Adrenal gland (tissue), 9 donors: ENCODE measurements at regions not wholly inside any gene's neighbourhood (a gene's known extent, or its start where the extent isn't known, plus 50 kb on each side); places are given as distances from the start of the nearest gene placed in this dataset.

Source experiments
- DNase-seq, 7 donors: peaks; one replicate each; pipeline ENCODE4 v3.0.0-alpha.2; 2019 to 2020
- H3K27ac ChIP-seq, 5 donors: fragments of 200-600 bp; sonication (generic) in 4 of 5; 1 replicate in 3 of 5; 2 replicates in 2 of 5; pipeline versions ENCODE4 v1.5.1 to v1.8.0; 2016 to 2020; ENCODE audit warnings: mild to moderate bottlenecking in 1 of 5
- H3K27me3 ChIP-seq: fragments of 200-600 bp; 2 replicates; pipeline ENCODE4 v1.8.0; 2021
- H3K36me3 ChIP-seq, 2 donors: fragments of 200-600 bp; replicated peaks in 1 of 2; 1 replicate in 1 of 2; 2 replicates in 1 of 2; pipeline versions ENCODE4 v1.5.1 to v1.8.0; 2018 to 2022
- H3K4me1 ChIP-seq, 2 donors: fragments of 200-600 bp; replicated peaks in 1 of 2; 1 replicate in 1 of 2; 2 replicates in 1 of 2; pipeline versions ENCODE4 v1.5.1 to v1.8.0; 2018 to 2021
- H3K4me3 ChIP-seq, 4 donors: fragments of 200-600 bp; sonication (generic) in 3 of 4; one replicate each; pipeline ENCODE4 v1.5.1; 2016 to 2018
- H3K9me3 ChIP-seq, 3 donors: fragments of 200-600 bp; sonication (generic) in 1 of 3; replicated peaks in 1 of 3; 1 replicate in 2 of 3; 2 replicates in 1 of 3; pipeline versions ENCODE4 v1.5.1 to v1.8.0; 2016 to 2021
- POLR2A ChIP-seq, 2 donors: fragments of 450-650 bp; IDR thresholded peaks; one replicate each; pipeline ENCODE4 v1.6.1; 2017; ENCODE audit warnings: antibody characterized with exemption in 2 of 2, mild to moderate bottlenecking in 2 of 2, moderate library complexity in 1 of 2
- WGBS, 4 donors: extraction: QIAGEN DNeasy Blood & Tissue Kit in 2 of 4; methylation state at CpG; one replicate each; pipeline versions ENCODE4 v1.1.5 to v1.1.7; 2013 to 2017; 5-methylcytosine and 5-hydroxymethylcytosine counted together
- intact Hi-C, 2 donors: fragments of 100-400 bp; cut with DNase I; formaldehyde crosslinking; loops; one replicate each; pipeline versions ENCODE4 v1.14.1 to v1.15.0; 2022 to 2023
- TF ChIP-seq, protein P1 (sequence below), 6 experiments: fragments of 450-650 bp in 4 of 6; fragments of 200-600 bp in 2 of 6; sonication (generic) in 1 of 6; IDR thresholded peaks; 1 replicate in 5 of 6; 2 replicates in 1 of 6; pipeline versions ENCODE4 v1.5.1 to v1.8.0; 2016 to 2021; ENCODE audit warnings: antibody characterized with exemption in 6 of 6, mild to moderate bottlenecking in 2 of 6, moderate library complexity in 1 of 6
- donor health status: healthy with polysubstance abuse.
- donor health status: Bipolar disorder and iron deficiency.
- donor health status: DM: yes; HTN: yes; CAD: no.
- donor health status: DM: no; HTN: no; CAD: no.
- donor health status: DM: no; HTN: no; CAD: no.

- Histone ChIP-seq H3K27ac (peak overlapping the region in 3 of 5 donors; percentile 42 to 84 (median 80)), H3K4me1 (peaks cover 29 to 66% of the 10 kb centered on the region in 2 donors), H3K27me3 (no peaks in the 10 kb centered on the region), H3K9me3 (no peaks in the 10 kb centered on the region), H3K36me3 (peaks cover 0 to 6% of the 10 kb centered on the region in 2 donors), H3K4me3 (no peak overlapping the region)
- TF ChIP-seq, protein P1, sequence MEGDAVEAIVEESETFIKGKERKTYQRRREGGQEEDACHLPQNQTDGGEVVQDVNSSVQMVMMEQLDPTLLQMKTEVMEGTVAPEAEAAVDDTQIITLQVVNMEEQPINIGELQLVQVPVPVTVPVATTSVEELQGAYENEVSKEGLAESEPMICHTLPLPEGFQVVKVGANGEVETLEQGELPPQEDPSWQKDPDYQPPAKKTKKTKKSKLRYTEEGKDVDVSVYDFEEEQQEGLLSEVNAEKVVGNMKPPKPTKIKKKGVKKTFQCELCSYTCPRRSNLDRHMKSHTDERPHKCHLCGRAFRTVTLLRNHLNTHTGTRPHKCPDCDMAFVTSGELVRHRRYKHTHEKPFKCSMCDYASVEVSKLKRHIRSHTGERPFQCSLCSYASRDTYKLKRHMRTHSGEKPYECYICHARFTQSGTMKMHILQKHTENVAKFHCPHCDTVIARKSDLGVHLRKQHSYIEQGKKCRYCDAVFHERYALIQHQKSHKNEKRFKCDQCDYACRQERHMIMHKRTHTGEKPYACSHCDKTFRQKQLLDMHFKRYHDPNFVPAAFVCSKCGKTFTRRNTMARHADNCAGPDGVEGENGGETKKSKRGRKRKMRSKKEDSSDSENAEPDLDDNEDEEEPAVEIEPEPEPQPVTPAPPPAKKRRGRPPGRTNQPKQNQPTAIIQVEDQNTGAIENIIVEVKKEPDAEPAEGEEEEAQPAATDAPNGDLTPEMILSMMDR (IDR thresholded peaks at IDR 0.05) = no peak
- TF ChIP-seq POLR2A (IDR thresholded peaks at IDR 0.05) = no peak
- intact Hi-C loops = loop anchor here in 1 of 2 donors (2.0 to 10.0 kb wide), 2 partner anchors 58 to 154 kb away; no protein-coding TSS in a partner anchor
- WGBS, 4 donors = 66 to 80% (median 80%) methylated on average over 5 of the region's 5 CpGs
- peak in 1 of 7 donors; percentile 13 for DNase-seq
Observed at GRCh38 chr7:130900471-130901076, 166.6 kb upstream of the KLF14 start.

DNA sequence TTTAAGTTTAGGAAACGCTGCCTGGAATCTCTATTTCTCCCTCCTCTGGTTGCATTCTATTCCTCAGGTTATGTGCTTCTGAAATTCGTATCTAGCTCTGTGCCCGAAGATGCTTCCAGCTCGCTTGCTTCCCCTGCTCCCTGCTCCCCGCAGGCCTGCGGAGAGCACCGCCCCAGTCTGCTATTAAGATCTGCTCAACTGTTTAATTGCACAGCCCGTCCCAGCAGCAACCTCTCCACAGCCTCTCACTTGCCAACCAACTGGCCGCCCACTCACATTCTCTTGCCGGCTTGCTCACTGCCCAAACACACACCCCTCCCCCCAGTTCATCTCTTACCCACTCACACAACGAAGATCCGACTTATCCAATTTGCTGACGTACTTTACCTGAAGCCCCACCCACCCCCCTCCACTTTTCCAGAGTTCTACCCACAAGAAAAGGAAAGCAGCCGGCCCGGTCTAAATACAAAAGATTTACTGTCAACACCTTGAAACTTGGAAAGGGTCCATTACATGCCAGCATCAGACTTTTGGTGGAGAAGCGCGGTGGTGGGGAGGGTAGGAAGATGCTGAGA lies 167.3 kb upstream of the KLF14 start:
- intact Hi-C loops = loop anchor here in 1 of 2 donors (2.0 to 10.0 kb wide), 2 partner anchors 58 to 154 kb away; no protein-coding TSS in a partner anchor
- H3K36me3 ChIP-seq = peaks cover 0 to 2% of the 10 kb centered on the region in 2 donors
- peaks cover 28 to 66% of the 10 kb centered on the region in 2 donors for H3K4me1 ChIP-seq
- H3K27me3 ChIP-seq = no peaks in the 10 kb centered on the region
- no peaks in the 10 kb centered on the region for H3K9me3 ChIP-seq
- no peak for TF ChIP-seq POLR2A (IDR thresholded peaks at IDR 0.05)
- TF ChIP-seq, protein P1 (IDR thresholded peaks at IDR 0.05) = no peak
- H3K27ac ChIP-seq = peak overlapping the region in 3 of 5 donors; percentile 42 to 84 (median 80)
- no peak overlapping the region for H3K4me3 ChIP-seq
- WGBS, 4 donors = 46 to 56% (median 46%) methylated on average over 17 of the region's 17 CpGs
- peak in 6 of 7 donors; percentile 63 to 85 (median 68) for DNase-seq

- H3K4me1 ChIP-seq = peaks cover 14 to 56% of the 10 kb centered on the region in 2 donors
- intact Hi-C loops = loop anchor here in 1 of 2 donors (10.0 kb wide), 1 partner anchor 152 kb away; no protein-coding TSS in a partner anchor
- H3K36me3 ChIP-seq = no peaks in the 10 kb centered on the region
- no peaks in the 10 kb centered on the region for H3K9me3 ChIP-seq
- H3K4me3 ChIP-seq = no peak overlapping the region
- WGBS, 4 donors = 81 to 84% (median 83%) methylated on average over 3 of the region's 3 CpGs
- TF ChIP-seq, protein P1 (IDR thresholded peaks at IDR 0.05) = no peak
- TF ChIP-seq POLR2A (IDR thresholded peaks at IDR 0.05) = no peak
- peak overlapping the region in 3 of 5 donors; percentile 4 to 84 (median 80) for H3K27ac ChIP-seq
- H3K27me3 ChIP-seq = no peaks in the 10 kb centered on the region
- peak in 3 of 7 donors; percentile 2 to 15 (median 9) for DNase-seq
Observed at GRCh38 chr7:130902755-130903357, 168.8 kb upstream of the KLF14 start.

DNA sequence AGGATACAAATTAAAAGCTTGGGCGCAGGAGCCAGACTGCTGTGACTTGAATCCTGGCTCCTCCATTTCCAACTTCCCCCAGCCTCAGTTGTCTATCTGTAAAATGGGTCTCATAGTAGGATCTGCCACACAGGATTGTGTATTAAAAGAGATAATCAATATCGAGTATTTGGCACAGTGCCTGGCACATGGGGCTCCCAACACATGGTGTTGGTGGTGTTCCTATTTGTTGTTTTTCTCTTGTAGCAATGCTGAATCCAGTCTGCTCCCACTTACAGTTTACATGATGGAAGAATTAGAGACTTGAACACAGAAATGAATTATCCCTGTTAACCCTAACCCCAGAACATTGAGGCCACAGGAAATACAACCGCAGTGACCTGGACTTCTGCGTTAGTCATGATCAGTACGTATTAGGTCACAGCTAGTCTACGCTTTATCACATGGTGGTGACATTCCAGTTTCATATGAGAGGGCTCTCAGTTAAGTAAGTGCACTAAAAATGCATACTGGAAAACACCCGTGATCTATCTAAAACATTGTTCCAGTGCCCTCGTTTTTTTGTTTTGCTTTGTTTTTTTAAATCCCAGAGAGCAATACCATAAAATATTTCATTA lies 169.5 kb upstream of the KLF14 start:
- TF ChIP-seq, protein P1 (IDR thresholded peaks at IDR 0.05) = no peak
- TF ChIP-seq POLR2A (IDR thresholded peaks at IDR 0.05) = peak in 1 of 2 donors; percentile 39
- Histone ChIP-seq H3K27me3 (no peaks in the 10 kb centered on the region), H3K27ac (peak overlapping the region in 4 of 5 donors; percentile 26 to 84 (median 68)), H3K4me1 (peaks cover 14 to 56% of the 10 kb centered on the region in 2 donors), H3K36me3 (no peaks in the 10 kb centered on the region), H3K9me3 (no peaks in the 10 kb centered on the region), H3K4me3 (no peak overlapping the region)
- DNase-seq = peak in 4 of 7 donors; percentile 37 to 65 (median 44)
- intact Hi-C loops = loop anchor here in 1 of 2 donors (10.0 kb wide), 1 partner anchor 151 kb away; no protein-coding TSS in a partner anchor
- 26 to 52% (median 46%) methylated on average over 8 of the region's 8 CpGs for WGBS, 4 donors
